RWPE2 (cell line): ENCODE measurements at regions not wholly inside any gene's neighbourhood (a gene's known extent, or its start where the extent isn't known, plus 50 kb on each side); places are given as distances from the start of the nearest gene placed in this dataset.

Source experiments
- ATAC-seq: fragments of 200-7000 bp; cut with Tn5 transposase; 3 replicates; pipeline ENCODE4 v1.9.1; 2021; ENCODE audit warnings: low read depth
- DNase-seq: peaks from one replicate; pipeline ENCODE4 v3.0.0-alpha.2; 2020; ENCODE audit warnings: low spot score
- H3K27ac ChIP-seq: fragments of 450-650 bp; 2 replicates; pipeline ENCODE4 v1.5.1; 2017; ENCODE audit warnings: mild to moderate bottlenecking; ENCODE audit not compliant: poor library complexity, severe bottlenecking
- H3K27me3 ChIP-seq: fragments of 250-450 bp; sonication (Bioruptor Pico); 2 replicates; pipeline ENCODE4 v1.5.1; 2021; ENCODE audit warnings: mild to moderate bottlenecking, moderate library complexity; ENCODE audit not compliant: insufficient read depth, poor library complexity, severe bottlenecking
- H3K36me3 ChIP-seq: fragments of 250-450 bp; sonication (Bioruptor Pico); 2 replicates; pipeline ENCODE4 v1.5.1; 2020; ENCODE audit warnings: low read depth, mild to moderate bottlenecking, moderate library complexity
- H3K4me1 ChIP-seq: fragments of 250-450 bp; sonication (Bioruptor Pico); 2 replicates; pipeline ENCODE4 v1.5.1; 2021; ENCODE audit warnings: mild to moderate bottlenecking, moderate library complexity; ENCODE audit not compliant: insufficient read depth, poor library complexity, severe bottlenecking
- H3K4me3 ChIP-seq: fragments of 250-450 bp; sonication (Bioruptor Pico); 2 replicates; pipeline ENCODE4 v1.5.1; 2021; ENCODE audit warnings: mild to moderate bottlenecking, moderate library complexity; ENCODE audit not compliant: severe bottlenecking
- H3K9me3 ChIP-seq: fragments of 250-450 bp; sonication (Bioruptor Pico); 2 replicates; pipeline ENCODE4 v1.5.1; 2021; ENCODE audit warnings: mild to moderate bottlenecking, moderate library complexity; ENCODE audit not compliant: severe bottlenecking
- CTCF ChIP-seq: fragments of 450-650 bp; IDR thresholded peaks from one replicate; pipeline ENCODE4 v1.5.1; 2017; ENCODE audit warnings: mild to moderate bottlenecking, moderate library complexity; ENCODE audit not compliant: poor library complexity, severe bottlenecking

GRCh38 chr5:172577267-172577909 is 63.7 kb upstream of the NEURL1B start:
- no peak for TF ChIP-seq CTCF
- no peak overlapping the region for H3K27ac ChIP-seq
- no peaks in the 10 kb centered on the region for H3K4me1 ChIP-seq
- H3K4me3 ChIP-seq = no peak overlapping the region
- H3K27me3 ChIP-seq = no peaks in the 10 kb centered on the region
- H3K9me3 ChIP-seq = no peaks in the 10 kb centered on the region
- no peaks in the 10 kb centered on the region for H3K36me3 ChIP-seq
- ATAC-seq (no peak), DNase-seq (no peak)

DNA sequence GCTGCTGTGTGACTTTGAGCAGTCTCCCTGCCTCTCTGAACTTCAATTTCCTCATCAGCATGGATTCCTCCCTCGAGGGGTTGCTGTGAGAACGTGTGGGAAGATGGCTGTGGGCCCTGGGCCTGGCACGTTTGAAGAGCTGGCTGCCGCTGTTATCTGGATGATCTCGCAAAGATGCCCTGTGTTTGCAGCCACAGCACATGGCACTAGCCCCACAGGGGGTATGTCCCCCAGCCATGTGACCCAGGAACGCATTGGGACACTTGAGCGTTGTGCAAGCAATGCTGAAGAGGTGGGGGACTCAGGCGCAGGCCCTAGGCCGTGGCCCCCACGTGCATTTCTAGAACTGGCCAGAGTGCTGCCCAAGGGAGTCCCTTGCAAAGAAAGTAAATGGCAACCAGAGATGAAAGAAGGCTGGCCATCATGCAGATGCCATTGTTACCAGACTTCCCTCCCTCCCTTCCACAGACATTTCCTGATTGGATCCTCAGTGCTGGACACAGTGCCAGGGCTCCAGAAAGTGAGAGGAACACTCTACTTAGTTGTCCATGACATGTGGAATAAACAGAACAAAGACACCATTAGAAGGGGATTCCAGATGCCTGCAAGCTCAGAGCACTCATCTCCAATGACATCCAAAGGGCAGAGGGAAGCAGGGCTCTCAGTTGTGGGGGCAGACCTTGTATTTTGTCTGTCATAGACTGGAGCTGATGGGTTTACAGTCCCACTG is 65.1 kb upstream of the NEURL1B start:
- ATAC-seq (no peak), DNase-seq (no peak)
- no peak for TF ChIP-seq CTCF
- Histone ChIP-seq H3K36me3 (no peaks in the 10 kb centered on the region), H3K4me3 (no peak overlapping the region), H3K27me3 (no peaks in the 10 kb centered on the region), H3K27ac (no peak overlapping the region), H3K4me1 (no peaks in the 10 kb centered on the region), H3K9me3 (no peaks in the 10 kb centered on the region)

GRCh38 chr5:172575416-172575815 is 65.6 kb upstream of the NEURL1B start:
- H3K9me3 ChIP-seq = no peaks in the 10 kb centered on the region
- no peaks in the 10 kb centered on the region for H3K36me3 ChIP-seq
- TF ChIP-seq CTCF = no peak
- no peak for DNase-seq
- ATAC-seq = no peak
- no peaks in the 10 kb centered on the region for H3K27me3 ChIP-seq
- no peak overlapping the region for H3K27ac ChIP-seq
- no peak overlapping the region for H3K4me3 ChIP-seq
- H3K4me1 ChIP-seq = no peaks in the 10 kb centered on the region

GRCh38 chr5:172574871-172575223 is 66.2 kb upstream of the NEURL1B start:
- no peaks in the 10 kb centered on the region for H3K36me3 ChIP-seq
- no peaks in the 10 kb centered on the region for H3K27me3 ChIP-seq
- H3K27ac ChIP-seq = no peak overlapping the region
- TF ChIP-seq CTCF = no peak
- no peak overlapping the region for H3K4me3 ChIP-seq
- H3K4me1 ChIP-seq = no peaks in the 10 kb centered on the region
- no peaks in the 10 kb centered on the region for H3K9me3 ChIP-seq
- no peak for DNase-seq
- no peak for ATAC-seq
